Body of pancreas (tissue), 4 donors: ENCODE measurements at regions not wholly inside any gene's neighbourhood (a gene's known extent, or its start where the extent isn't known, plus 50 kb on each side); places are given as distances from the start of the nearest gene placed in this dataset.

Source experiments
- POLR2A ChIP-seq, 3 donors: fragments of 450-650 bp; IDR thresholded peaks; one replicate each; pipeline ENCODE4 v1.6.1; 2016; ENCODE audit warnings: antibody characterized with exemption in 3 of 3, mild to moderate bottlenecking in 2 of 3
- TF ChIP-seq, protein P1 (sequence below), 7 experiments: fragments of 450-650 bp in 4 of 7; fragments of 200-600 bp in 3 of 7; sonication (generic) in 3 of 7; IDR thresholded peaks; one replicate each; pipeline ENCODE4 v1.5.1; 2016 to 2019; ENCODE audit warnings: antibody characterized with exemption in 7 of 7

DNA sequence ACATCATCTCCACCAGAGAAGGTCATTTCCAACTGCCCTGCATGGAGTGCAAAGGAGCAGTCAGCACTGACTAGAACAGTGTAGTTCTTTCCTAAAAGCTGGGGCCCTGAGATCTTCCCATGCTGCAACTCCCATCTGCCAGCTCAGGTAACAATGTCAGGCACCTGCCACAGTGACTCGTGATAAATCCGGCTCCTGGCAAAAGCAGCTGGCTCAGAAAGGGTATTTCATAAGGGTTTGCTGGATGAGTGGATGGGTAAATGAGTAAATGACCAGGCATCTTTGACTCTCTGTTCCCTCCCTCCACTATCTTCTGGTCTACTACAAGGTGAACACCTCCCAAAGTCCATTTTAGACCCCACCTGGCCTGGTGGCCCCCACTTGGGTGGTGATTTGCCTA lies 403.6 kb downstream of the NXPE2 start:
- TF ChIP-seq, protein P1, sequence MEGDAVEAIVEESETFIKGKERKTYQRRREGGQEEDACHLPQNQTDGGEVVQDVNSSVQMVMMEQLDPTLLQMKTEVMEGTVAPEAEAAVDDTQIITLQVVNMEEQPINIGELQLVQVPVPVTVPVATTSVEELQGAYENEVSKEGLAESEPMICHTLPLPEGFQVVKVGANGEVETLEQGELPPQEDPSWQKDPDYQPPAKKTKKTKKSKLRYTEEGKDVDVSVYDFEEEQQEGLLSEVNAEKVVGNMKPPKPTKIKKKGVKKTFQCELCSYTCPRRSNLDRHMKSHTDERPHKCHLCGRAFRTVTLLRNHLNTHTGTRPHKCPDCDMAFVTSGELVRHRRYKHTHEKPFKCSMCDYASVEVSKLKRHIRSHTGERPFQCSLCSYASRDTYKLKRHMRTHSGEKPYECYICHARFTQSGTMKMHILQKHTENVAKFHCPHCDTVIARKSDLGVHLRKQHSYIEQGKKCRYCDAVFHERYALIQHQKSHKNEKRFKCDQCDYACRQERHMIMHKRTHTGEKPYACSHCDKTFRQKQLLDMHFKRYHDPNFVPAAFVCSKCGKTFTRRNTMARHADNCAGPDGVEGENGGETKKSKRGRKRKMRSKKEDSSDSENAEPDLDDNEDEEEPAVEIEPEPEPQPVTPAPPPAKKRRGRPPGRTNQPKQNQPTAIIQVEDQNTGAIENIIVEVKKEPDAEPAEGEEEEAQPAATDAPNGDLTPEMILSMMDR (IDR thresholded peaks at IDR 0.05) = no peak
- no peak for TF ChIP-seq POLR2A (IDR thresholded peaks at IDR 0.05)
